Effector CD8-positive, alpha-beta T cell (primary cell): ENCODE measurements at regions not wholly inside any gene's neighbourhood (a gene's known extent, or its start where the extent isn't known, plus 50 kb on each side); places are given as distances from the start of the nearest gene placed in this dataset.

Experiments
- DNase-seq: peaks from one replicate; lab custom pipeline; 2025; lab: John Stamatoyannopoulos, UW

DNA sequence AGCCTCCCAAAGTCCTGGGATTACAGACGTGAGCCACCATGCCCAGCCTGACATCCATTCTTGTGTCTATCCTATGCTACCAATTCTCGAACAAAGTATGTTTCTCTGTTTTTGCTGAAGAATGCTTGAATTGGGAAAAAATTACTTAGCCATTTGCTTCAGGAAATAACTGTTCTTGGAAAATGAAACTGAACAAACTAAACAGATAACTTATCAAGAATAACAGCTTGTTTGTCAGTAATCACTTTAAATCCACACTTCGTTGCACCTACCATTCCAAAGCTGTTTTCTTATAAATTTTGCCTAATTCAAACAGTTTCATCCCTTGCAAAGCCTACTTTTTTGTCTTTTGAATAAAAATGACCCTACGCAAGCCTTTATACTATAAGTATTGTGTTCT is 672.9 kb downstream of the SUCLG1 start:
- no peak for DNase-seq

DNA sequence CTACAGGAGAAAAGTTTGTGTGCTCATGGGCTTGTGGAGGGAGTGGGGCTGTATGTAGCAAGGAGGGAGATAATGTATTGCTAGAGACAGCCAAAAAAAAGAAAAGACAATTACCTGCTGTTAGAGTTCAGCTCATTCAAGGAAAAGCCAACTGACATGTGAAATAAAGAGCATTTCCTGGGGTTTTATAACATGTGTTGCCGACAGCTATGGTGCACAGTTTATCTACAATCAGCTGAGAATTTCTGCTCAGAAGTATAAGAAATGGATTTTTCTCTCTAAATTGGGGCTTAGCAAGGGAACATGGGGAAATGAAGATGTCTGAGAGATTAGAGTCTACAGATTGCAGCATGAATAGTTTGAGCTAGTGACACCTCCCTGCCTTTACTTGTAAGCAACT is 674.1 kb downstream of the SUCLG1 start:
- DNase-seq: no peak

DNA sequence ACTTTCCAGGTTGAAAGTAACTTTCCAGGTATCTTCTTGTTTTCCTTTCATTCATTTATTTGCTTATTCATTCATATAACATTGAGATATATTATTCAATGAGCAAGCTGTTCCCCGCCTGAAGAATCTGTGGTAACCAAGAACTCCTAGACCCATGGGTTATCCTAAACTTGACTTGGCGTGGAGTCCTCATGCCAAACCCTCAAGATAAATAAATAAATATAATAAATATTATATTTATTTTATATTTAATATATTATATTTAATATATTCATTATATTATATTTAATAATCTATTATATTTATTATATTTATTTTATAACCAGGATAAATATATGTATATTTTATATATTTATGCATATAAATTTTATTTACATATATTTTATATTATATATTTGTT is 674.8 kb downstream of the SUCLG1 start:
- no peak for DNase-seq

DNA sequence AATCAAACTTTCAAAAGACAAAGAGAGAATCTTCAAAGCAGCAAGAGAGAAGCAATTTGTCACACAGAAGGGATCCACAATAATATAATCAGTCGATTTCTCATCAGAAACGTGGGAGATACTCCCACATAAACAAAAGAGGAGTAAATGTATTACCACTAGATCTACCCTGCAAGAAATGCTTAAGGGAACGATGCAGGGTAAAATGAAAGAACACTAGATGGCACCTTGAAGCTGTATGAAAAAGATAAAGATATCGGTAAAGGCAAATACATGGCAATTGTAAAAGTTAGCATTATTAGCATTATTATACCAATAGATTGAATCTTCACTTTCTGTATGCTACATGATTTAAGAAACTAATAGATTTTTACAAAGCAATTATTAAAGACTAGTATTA is 677.0 kb downstream of the SUCLG1 start:
- DNase-seq: no peak

DNA sequence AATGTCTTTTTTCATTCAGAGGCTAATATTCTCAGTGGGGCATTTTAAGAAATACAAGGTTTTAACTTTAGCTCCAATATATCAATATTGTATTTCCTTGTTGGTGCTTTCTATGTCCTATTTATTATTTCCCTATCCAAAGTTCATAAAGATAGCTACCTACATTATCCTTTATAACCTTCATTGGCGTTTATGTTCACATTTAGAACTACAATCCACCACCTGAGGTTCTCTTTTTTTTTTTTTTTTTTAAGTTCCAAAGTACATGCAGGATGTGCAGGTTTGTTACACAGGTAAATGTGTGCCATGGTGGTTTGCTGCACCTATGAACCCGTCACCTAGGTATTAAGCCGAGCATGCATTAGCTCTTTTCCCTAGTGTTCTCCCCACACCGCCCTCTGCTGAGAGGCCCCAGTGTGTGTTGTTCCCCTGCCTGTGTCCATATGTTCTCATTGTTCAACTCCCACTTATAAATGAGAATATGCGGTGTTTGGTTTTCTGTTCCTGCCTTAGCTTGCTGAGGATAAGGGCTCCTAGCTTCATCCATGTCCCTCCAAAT is 694.6 kb downstream of the SUCLG1 start:
- DNase-seq: no peak

DNA sequence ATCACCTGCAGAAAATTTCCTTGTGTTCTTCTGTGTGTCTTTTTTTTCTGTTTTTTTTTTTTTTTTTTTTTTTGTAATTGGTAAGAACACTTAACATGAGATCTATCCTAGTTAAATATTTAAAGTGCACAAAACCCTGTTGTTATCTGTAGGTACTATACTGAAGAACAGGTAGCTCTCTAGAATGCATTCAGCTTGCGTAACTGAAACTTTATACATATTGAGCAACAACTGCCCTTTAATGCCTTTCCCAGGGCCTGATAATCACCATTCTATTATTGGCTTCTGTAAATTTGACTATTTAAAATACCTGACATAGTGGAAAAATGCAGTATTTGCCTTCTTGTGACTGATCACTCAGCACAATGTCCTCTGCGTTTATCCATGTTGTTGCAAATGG is 701.8 kb downstream of the SUCLG1 start:
- DNase-seq: no peak

DNA sequence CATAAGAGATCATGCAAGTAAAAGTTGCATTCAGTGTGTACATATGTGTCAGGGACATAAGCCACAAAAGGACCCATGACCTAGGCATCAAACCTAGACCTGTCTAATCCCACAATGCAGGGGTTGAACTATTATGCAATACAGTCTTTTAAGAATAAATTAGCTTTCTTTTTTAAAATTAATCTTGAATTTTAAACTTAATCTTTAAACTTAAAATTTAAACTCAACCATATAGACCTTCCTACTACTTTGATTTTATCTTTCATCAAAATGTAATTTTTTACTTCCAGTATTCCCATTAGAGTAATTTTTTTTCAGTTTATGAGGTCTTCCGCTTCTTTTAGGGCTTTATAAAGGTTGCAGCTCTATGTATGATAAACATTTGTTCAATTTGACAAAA is 702.9 kb downstream of the SUCLG1 start:
- DNase-seq: no peak

DNA sequence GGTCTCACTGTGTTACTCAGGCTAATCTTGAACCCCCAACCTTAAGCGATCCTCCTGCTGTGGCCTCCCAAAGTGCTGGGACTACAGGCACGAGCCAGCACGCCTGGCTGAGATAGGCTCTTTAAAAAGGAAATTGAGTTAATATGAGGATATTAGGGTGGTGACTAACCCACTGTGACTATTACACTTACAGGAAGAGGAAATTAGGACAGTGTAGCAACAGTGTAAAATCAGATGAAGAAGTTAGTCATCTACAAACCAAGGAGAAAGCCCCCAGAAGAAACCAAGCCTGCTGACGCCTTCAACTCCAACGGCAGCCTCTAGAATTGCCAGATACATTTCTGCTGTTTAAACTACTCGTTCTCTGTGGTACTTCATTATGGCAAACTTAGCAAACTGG is 711.9 kb downstream of the SUCLG1 start:
- no peak for DNase-seq

DNA sequence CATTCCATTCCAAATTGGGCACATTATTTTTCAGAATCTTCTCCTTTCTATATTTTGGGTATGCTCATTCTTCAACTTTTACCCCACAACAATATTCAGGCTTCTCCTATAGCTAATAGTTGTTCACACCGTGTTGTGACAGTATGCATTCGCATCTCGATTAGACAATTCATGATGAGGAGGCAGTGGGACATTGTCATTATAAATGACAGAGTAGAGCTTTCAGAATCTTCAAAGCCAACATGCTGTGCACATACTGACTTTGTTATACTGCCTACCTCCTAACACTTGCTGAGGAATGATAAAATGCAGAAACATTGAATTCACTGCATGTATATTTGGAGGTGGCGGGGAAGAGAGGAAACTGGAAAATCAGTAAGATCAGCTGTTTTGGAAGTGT is 714.2 kb downstream of the SUCLG1 start:
- no peak for DNase-seq

DNA sequence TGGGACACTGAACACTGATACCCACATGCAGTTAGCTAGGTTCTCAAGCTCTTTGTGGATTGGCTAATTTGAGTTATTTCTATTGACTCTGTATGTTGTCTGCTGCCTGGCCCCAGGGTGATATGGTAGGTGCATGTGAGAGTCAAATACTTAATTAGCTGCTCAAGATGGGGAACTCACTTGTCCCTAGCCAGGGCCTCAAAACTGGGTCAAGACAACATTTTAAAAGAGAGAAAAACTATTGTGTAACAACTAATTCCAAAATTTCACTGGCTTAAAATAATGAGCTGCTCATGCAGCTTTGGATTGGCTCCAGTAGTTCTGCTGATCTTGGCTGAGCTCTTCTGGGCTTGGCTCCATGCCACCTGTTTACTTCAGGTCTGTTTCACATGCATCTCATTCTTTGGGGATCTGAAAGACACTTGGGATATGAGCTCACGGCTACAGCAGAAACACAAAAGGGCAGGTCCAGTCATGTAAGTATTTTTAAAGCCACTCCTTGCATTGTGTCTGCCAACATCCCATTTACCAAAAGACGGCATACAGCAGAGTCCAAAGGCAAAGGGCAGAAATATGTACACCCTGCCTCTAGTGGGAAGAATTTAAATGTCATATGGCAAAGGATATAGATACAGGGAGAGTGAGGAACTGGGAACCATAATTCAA is 716.8 kb downstream of the SUCLG1 start:
- no peak for DNase-seq

DNA sequence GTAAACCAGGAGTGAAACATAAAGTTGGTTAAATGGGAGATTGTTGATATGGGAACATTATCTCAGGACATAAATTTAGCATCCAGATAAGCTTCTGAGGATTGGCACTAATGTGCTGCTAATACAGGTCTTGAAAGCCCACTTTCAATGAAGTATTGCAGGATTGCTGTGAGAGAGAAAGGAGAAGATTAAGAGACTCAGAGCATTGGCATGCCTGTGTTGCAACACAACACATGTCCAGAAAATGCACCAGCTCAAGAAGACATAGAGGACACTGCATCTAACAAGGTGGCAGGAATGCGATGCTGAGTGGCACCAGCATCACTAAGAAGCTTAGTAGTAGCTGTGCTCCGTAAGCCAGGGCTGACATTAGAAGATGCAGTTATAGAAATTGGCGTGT is 728.9 kb downstream of the SUCLG1 start:
- DNase-seq: no peak

DNA sequence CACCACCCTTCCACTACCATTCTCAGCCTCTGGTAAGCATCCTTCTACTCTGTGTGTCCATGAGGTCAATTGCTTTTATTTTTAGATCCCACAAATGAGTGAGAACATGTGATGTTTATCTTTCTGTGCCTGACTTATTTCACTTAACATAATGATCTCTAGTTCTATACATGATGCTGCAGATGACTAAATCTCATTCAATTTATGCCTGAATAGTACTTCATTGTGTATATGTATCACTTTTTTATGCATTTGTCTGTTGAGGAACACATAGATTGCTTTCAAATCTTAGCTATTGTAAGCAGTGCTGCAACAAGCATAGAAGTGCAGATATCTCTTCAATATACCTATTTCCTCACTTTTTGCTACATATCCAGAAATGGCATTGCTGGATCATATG is 733.3 kb downstream of the SUCLG1 start:
- DNase-seq: no peak

DNA sequence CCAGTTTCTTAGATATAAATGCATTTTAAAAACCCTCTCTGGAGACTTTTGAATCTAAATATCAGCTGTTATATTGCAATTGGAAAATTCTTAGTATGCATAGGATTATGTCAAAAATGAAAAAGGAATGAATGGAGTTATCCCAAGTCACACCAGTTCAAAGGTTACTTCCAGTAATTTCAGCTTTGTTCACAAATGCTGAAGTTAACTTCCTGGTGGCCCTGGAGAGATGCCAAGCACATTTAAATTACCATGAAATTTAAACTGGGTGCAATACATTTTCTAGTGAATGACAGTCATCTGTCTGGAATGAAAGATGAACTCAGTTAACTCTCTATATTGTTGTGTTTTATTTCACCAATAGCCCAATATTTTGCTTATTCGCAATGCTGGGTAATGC is 753.9 kb downstream of the SUCLG1 start:
- no peak for DNase-seq

DNA sequence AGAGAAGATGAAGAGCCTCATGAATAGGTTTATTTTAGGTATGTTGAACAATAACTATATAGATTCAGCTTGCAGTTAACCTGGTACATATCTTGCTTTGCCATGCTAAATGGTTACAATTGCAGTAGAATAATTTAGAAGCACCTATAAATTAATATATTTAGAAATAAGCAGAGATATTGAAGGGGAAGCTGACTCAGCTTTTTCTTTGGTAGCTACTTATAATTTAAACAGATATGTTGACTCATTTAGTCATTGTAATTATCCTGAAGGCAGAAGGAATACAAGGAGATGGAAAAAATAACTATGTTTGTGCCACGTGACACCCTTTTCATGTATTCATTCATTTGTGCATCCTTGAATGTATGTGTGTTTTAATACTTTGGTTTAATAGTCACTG is 755.5 kb downstream of the SUCLG1 start:
- DNase-seq: no peak

DNA sequence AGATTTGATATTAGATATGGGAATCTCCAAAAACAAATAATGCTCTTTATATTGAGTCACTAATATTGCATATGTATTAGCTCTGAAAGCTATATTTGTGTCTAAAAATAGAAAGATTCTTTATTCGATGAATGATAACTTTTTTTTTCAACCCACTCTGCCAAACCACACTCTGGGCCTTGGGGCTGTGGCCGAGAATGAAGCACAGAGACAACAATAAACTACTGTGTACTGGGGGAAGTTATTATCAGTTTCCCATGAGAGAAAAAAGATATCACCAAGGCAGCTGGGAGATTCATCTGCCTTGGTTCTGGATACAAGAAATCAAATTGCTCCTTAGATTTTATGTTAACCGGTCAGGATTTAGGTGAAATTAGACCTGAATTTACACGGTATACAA is 762.2 kb downstream of the SUCLG1 start:
- no peak for DNase-seq

DNA sequence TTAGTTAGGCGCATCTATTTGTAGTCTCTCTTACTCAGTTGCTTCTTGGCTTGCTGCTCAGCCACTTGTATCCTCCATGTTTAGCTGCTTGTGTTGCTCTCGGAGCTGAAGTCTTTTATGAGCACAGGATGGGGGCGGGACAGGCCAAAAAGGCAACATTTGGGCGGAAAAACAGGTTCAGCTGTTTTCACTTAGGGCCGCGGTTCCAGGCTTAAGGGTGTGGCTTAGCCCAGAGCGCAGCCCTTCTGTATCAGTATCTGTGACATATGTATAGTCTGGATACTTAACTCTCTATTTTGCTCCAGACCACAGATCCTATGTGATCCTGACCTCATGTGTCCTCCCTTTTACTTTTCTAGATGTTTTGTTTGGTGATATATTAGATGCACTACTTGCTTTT is 763.5 kb downstream of the SUCLG1 start:
- DNase-seq: no peak

DNA sequence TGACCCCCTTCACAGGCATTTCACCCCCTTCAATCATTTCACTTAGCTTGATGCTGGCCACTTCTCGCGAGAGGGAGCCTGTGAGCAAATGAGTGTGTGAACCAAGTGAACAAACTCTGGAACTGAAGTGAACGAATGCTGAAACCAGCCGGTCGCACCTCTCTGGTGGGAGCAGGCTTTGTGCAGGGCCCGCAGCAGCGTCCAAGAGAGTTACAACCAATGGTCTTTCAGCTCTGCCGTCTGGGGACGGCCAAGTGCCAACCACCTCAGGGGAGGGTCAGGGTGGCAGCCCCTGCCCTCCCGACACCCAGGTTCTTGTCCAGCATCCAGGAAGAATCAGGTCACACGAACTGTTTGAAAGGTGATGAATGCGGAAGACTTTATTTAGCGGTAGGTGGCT is 764.0 kb downstream of the SUCLG1 start:
- no peak for DNase-seq

DNA sequence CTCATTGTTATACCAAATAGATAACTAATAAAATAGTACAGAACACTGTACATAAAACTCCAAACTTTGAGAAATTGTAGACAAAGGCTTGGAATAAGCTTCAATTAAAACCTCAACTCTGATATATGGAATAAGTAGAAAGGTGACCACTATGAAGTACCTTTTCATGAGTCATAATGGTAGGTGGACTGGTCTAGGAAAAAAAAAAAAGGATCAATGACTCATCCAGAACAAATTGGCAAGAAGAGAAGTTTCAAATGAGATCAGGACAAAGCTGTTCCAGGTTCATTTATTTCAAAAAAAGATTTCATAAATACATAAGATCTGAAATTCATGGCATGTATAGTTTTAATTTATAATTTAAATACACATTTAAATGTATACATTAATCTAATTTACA is 769.7 kb downstream of the SUCLG1 start:
- DNase-seq: no peak

DNA sequence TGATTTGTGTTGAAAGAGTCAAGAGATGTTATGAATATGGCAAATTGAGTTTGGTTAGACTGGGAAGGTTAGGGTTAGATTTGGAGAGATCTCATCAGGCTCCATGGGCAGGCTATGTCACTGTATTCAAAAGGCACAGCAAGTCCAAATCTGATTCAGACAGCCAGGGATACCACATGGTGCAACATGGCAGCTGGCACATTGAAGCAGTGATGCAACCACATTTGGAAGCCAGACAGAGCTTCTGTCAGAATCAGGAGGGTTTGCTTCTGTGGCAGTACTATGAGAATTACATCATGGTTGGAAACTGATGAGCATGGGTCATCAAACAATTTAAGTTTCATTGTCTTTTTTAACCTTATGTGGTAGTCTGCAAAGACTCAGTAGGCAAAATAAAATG is 772.2 kb downstream of the SUCLG1 start:
- no peak for DNase-seq

DNA sequence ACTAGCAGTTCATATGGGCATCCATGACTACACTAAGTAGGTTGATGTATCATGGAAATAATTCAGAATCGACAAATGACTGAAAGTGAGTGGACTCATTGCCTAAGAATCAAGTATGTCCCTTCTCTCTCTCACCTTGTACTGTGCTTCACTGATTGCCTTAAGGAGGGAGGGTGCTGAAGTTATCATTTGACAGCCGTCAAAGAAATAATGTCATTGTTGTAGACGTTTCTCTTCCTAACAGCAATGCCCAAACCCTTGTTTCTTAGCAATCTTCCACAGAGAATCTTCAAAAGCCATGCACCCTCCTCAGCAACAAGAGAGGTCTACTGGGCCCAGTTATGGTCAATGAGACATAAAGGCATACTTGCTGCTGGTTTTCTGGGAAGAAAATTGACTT is 785.0 kb downstream of the SUCLG1 start:
- DNase-seq: no peak

DNA sequence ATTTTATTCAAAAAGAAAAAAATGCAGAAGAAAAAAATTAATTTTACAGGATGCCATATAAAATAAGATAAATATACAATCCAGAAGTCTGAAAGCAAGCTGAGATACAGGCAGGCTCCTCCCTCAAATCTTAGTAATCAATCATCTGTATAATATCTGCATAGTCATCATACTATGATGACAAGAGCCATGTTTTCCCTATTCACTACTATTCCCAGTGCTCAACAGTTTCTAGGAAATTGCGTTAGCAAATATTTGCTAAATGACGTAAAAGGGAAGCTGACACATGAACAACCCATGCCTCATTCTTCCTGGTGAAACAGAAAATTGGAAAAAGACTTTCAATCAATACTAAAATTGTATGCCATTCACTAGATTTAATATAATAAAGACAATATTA is 793.2 kb downstream of the SUCLG1 start:
- DNase-seq: no peak

DNA sequence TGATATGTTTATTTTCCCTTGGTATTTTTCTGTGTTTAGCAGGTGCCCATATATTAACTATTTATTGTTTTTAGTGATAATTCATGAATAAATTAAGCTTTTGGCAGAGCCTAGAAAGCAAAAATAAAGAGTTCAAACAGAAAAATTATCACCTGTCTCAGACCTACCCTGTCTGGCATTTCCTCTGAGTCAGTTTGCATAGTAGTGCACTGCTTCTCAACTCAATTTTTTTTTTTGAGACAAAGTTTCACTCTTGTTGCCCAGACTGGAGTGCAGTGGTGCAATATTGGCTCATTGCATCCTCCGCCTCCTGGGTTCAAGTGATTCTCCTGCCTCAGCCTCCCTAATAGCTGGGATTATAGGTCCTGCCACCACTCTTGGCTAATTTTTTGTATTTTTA is 793.9 kb downstream of the SUCLG1 start:
- no peak for DNase-seq

DNA sequence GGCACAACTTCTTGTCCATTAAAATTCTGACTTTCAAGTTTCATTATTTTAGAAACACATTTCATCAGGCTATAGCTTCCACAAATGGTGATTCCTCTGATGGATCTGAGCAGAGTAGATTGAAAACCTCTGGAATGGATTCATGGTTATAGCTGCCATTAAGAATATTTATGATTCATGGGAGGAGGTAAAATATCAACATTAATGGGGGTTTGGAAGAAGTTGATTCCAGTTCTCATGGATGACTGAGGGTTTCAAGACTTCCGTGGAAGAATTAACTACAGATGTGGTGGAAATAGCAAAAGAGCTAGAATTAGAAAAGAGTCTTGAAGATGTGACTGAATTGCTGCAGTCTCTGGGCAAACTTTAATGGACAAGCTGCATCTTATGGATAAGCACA is 797.4 kb downstream of the SUCLG1 start:
- no peak for DNase-seq

DNA sequence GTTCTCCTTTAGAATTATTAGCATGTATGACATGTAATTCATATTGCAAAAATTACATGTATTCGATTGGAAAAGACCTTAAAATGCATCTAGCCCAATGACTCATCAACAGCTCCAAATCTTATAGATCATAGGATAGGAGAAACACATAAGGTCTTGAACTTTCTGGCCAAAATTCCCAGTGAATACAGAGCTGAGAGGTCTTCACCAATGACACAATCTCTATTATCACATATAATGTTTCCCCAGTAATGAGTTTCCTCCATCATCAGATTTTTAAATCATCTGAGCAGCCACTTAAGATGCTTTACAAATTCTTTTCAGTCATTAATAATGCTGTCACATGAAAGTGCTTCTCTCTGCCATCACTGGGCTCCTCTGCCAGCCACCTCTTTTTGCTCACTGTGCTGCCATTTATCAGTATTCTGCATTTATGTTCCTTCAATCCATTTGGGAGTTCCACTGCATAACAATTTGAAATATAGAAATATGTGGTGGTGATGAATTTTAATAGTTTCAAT is 804.9 kb downstream of the SUCLG1 start:
- no peak for DNase-seq
